GM20000 (cell line): ENCODE measurements at regions not wholly inside any gene's neighbourhood (a gene's known extent, or its start where the extent isn't known, plus 50 kb on each side); places are given as distances from the start of the nearest gene placed in this dataset.

Experiments used
- DNase-seq: peaks from one replicate; pipeline ENCODE4 v3.0.0; 2012; ENCODE audit warnings: low spot score
- TF ChIP-seq, protein P1 (sequence below): IDR thresholded peaks from 2 replicates; pipeline ENCODE4 v1.5.1; 2012; ENCODE audit warnings: mild to moderate bottlenecking, control low read depth; ENCODE audit errors: extremely low read depth, missing control alignments

- DNase-seq = no peak
- TF ChIP-seq, protein P1, sequence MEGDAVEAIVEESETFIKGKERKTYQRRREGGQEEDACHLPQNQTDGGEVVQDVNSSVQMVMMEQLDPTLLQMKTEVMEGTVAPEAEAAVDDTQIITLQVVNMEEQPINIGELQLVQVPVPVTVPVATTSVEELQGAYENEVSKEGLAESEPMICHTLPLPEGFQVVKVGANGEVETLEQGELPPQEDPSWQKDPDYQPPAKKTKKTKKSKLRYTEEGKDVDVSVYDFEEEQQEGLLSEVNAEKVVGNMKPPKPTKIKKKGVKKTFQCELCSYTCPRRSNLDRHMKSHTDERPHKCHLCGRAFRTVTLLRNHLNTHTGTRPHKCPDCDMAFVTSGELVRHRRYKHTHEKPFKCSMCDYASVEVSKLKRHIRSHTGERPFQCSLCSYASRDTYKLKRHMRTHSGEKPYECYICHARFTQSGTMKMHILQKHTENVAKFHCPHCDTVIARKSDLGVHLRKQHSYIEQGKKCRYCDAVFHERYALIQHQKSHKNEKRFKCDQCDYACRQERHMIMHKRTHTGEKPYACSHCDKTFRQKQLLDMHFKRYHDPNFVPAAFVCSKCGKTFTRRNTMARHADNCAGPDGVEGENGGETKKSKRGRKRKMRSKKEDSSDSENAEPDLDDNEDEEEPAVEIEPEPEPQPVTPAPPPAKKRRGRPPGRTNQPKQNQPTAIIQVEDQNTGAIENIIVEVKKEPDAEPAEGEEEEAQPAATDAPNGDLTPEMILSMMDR = no peak
Observed at GRCh38 chr1:103372866-103373265, 152.6 kb upstream of the RNPC3 start.

GRCh38 chr1:103371234-103371633 is 154.3 kb upstream of the RNPC3 start:
- DNase-seq = no peak
- TF ChIP-seq, protein P1 = no peak

DNA sequence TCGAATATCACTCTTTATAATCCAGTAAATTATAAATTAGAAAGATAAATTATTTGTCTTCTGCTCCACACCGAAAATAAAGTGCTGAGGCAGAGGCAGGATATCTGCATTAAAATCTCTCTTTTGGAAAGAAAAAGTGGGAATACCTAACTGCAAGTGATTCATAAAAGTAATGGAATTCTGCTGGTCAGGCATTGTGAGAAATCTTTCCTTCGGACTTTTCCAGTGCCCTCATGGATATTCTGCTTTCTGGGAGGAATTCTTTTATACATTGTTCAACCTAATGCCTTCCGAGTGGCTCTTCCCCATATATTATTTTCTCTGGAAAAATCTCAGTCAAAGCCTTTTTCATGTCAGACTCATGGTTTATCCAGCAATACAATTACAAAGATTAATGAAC is 158.3 kb upstream of the RNPC3 start:
- no peak for DNase-seq
- TF ChIP-seq, protein P1 = no peak

DNA sequence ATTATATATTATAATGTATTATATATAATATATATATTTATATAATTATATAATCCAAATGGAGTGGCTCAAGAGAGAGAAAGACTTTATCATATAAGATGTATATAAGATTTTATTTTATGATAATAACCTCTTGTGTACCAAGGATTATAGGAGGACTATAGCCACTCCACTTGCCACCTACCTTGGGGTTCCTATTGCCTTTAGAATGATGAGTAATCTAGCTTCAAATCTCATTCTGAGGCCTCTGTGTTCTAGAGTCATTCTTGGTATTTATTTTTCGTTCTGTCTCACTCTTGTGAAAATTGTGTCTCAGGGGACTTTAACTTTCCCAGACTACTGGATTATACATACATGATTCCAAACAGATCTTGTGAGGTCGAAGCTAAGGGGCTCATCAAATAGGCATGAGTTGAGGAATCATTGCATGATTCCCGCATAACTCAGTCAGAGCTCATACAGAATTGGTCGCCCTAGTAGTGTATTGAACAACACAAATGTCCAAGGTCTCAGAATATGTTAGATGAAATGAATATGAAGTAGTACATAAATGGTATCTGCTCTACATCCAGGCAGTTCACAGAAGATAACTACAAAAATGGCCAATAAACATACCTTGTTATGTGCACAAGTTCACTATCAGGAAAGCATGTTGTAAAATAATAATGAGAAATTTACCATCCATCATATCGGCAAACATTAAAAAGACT is 159.5 kb upstream of the RNPC3 start:
- no peak for DNase-seq
- TF ChIP-seq, protein P1 = no peak

DNA sequence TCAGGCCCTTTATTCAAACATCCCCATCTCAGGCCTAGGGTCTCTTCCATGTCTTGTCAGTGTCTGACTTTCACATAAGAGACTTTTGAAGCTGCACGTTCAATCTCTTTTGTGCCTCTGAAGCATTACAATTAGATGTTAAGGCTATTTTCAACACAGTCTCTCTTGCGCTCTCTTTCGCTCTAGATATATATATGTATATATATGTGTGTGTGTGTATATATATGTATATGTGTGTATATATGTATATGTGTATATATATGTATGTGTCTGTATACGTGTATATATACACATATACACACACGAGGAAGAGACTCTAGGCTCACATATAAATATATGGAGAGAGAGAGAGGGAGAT is 162.5 kb upstream of the RNPC3 start:
- DNase-seq = no peak
- TF ChIP-seq, protein P1 = no peak

DNA sequence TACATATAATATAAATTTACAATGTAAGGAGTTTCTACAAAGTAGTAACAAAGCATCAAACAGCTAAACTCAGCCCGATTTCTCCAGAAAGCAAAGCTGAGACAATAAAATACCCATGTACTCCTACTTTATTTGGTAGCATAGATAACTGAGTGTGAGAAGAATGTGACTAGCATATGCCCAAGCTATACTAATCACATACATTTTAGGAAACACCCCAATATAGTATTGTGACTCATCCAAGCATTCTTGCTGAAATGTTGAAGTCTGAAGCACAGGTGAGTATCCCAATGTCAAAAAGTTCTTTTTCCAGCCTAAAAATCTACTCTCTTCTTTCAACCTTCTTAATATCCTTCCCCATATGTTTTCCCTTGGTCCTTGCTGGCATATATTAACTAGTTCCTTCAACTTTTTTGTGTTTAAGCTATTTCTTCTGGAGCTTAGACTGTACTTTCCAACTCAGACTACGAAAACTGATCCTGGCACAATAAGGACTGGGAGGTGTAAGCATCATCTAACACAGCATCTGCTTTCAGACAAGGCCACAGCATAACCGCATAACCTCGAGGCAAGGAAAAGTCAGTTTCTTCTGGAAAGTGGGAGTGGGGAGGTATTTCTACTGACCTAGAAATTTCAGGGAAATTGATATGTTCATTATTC is 163.0 kb upstream of the RNPC3 start:
- DNase-seq = no peak
- TF ChIP-seq, protein P1 = no peak

GRCh38 chr1:103353391-103353790 is 172.1 kb upstream of the RNPC3 start:
- TF ChIP-seq, protein P1 = no peak
- no peak for DNase-seq
